ENCODE measurements at regions not wholly inside any gene's neighbourhood (a gene's known extent, or its start where the extent isn't known, plus 50 kb on each side); places are given as distances from the start of the nearest gene placed in this dataset.

DNA sequence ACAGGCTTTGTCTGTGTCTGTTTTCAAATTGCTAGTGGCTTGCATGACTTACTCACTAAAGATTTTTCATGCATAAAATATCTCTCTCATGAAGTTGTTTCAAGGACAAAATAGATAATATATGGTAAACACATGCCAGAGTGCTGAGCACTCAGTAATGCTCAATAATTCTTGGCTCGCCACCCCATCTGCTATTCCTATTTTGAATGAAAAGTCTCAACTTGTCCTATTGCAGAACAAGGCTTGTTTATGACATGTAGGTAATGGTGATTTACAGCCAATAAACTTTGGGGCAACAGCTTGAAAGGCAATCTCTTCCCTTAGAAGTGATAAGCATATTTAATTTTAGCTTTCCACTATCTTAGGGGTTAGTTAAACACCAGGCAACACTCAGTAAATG is 789.0 kb upstream of the ROBO1 start:
- TF ChIP-seq EZH2phosphoT487 (IDR thresholded peaks at IDR 0.05; ENCODE audit: borderline replicate concordance, low read depth, low read length) = no peak
- TF ChIP-seq, protein P1, sequence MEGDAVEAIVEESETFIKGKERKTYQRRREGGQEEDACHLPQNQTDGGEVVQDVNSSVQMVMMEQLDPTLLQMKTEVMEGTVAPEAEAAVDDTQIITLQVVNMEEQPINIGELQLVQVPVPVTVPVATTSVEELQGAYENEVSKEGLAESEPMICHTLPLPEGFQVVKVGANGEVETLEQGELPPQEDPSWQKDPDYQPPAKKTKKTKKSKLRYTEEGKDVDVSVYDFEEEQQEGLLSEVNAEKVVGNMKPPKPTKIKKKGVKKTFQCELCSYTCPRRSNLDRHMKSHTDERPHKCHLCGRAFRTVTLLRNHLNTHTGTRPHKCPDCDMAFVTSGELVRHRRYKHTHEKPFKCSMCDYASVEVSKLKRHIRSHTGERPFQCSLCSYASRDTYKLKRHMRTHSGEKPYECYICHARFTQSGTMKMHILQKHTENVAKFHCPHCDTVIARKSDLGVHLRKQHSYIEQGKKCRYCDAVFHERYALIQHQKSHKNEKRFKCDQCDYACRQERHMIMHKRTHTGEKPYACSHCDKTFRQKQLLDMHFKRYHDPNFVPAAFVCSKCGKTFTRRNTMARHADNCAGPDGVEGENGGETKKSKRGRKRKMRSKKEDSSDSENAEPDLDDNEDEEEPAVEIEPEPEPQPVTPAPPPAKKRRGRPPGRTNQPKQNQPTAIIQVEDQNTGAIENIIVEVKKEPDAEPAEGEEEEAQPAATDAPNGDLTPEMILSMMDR (conservative IDR thresholded peaks at IDR 0.05; ENCODE audit: low read length) = no peak
- no peaks in the 10 kb centered on the region for H3K4me1 ChIP-seq (ENCODE audit: insufficient read depth, low read length, poor library complexity, severe bottlenecking)
- no peak for DNase-seq (ENCODE audit: low spot score)
- H3K27ac ChIP-seq (ENCODE audit: low read depth, low read length, poor library complexity, severe bottlenecking) = no peak overlapping the region
- no peak overlapping the region for H2AFZ ChIP-seq (ENCODE audit: low read length)
- ChIA-PET POLR2A (no interaction called here), CTCF (ENCODE audit: unreplicated experiment) (no interaction called here)
- H3K4me2 ChIP-seq (ENCODE audit: low read length) = no peak overlapping the region
- H4K20me1 ChIP-seq (ENCODE audit: insufficient read depth, low read length) = no peaks in the 10 kb centered on the region
- BruUV-seq (replicated peaks) = no TSS peak
- no peak overlapping the region for H3K4me3 ChIP-seq (ENCODE audit: low read depth, low read length, poor library complexity, severe bottlenecking)
- no peaks in the 10 kb centered on the region for H3K9me2 ChIP-seq (ENCODE audit: insufficient read depth, low read length)
- intact Hi-C loops (cut with micrococcal nuclease; ENCODE audit: unreplicated experiment) = no loop called here
- H3K36me3 ChIP-seq (ENCODE audit: insufficient read depth, low read length) = no peaks in the 10 kb centered on the region
- no peaks in the 10 kb centered on the region for H3K9me3 ChIP-seq (ENCODE audit: low read length)
- no peaks in the 10 kb centered on the region for H3K79me2 ChIP-seq (ENCODE audit: insufficient read depth, low read depth, low read length)

DNA sequence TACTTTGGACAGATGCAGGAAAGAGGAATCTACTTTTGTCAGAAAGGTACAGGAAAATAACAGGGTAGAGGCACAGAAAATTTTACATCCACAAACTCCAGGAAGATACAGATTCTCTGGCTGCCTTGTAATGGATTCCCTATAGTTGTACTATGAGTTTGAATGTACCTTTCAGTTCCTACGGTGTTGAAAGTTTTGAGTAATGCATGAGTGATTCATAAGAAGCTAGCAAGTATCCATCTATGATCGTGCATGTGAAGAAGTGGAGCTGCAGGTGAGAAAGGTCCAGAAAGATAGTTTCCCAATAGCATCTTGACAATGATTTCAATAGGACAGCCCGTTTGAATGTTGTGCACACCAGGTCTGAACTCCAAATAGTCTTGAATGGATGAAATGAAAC is 786.5 kb upstream of the ROBO1 start:
- H3K4me1 ChIP-seq (ENCODE audit: insufficient read depth, low read length, poor library complexity, severe bottlenecking) = no peaks in the 10 kb centered on the region
- no peak overlapping the region for H2AFZ ChIP-seq (ENCODE audit: low read length)
- ChIA-PET POLR2A (no interaction called here), CTCF (ENCODE audit: unreplicated experiment) (no interaction called here)
- H3K9me2 ChIP-seq (ENCODE audit: insufficient read depth, low read length) = no peaks in the 10 kb centered on the region
- no peak for DNase-seq (ENCODE audit: low spot score)
- TF ChIP-seq EZH2phosphoT487 (IDR thresholded peaks at IDR 0.05; ENCODE audit: borderline replicate concordance, low read depth, low read length) = no peak
- TF ChIP-seq, protein P1 (conservative IDR thresholded peaks at IDR 0.05; ENCODE audit: low read length) = no peak
- intact Hi-C loops (cut with micrococcal nuclease; ENCODE audit: unreplicated experiment) = no loop called here
- H3K36me3 ChIP-seq (ENCODE audit: insufficient read depth, low read length) = no peaks in the 10 kb centered on the region
- no peaks in the 10 kb centered on the region for H4K20me1 ChIP-seq (ENCODE audit: insufficient read depth, low read length)
- H3K4me2 ChIP-seq (ENCODE audit: low read length) = no peak overlapping the region
- no peak overlapping the region for H3K4me3 ChIP-seq (ENCODE audit: low read depth, low read length, poor library complexity, severe bottlenecking)
- no peak overlapping the region for H3K27ac ChIP-seq (ENCODE audit: low read depth, low read length, poor library complexity, severe bottlenecking)
- H3K9me3 ChIP-seq (ENCODE audit: low read length) = peaks cover 14% of the 10 kb centered on the region; the same call in 1 of the 2 replicates
- no TSS peak for BruUV-seq (replicated peaks)
- H3K79me2 ChIP-seq (ENCODE audit: insufficient read depth, low read depth, low read length) = no peaks in the 10 kb centered on the region

DNA sequence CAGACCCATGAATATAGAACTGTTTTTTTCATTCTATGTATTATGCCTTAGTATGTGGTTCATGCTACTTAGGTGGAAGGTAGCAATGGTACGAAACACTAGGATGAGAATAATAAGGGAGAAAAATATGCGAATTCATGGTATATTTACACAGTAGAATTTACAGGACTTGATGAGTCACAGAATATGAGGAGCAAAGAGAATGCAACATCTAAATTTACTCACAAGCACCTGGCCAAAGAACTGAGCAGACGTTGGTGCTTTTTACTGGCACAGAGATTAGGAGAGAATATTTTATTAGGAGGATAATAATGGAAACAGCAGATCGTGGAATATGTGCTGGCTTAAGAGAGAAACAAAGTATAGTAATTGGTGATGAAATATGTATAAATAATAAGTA is 785.4 kb upstream of the ROBO1 start:
- H3K4me1 ChIP-seq (ENCODE audit: insufficient read depth, low read length, poor library complexity, severe bottlenecking) = no peaks in the 10 kb centered on the region
- no peaks in the 10 kb centered on the region for H3K9me2 ChIP-seq (ENCODE audit: insufficient read depth, low read length)
- intact Hi-C loops (cut with micrococcal nuclease; ENCODE audit: unreplicated experiment) = no loop called here
- peaks cover 14% of the 10 kb centered on the region; the same call in 1 of the 2 replicates for H3K9me3 ChIP-seq (ENCODE audit: low read length)
- POLR2A ChIA-PET = no interaction called here
- no peak overlapping the region for H3K4me2 ChIP-seq (ENCODE audit: low read length)
- DNase-seq (ENCODE audit: low spot score) = no peak
- TF ChIP-seq EZH2phosphoT487 (IDR thresholded peaks at IDR 0.05; ENCODE audit: borderline replicate concordance, low read depth, low read length) = no peak
- TF ChIP-seq, protein P1 (conservative IDR thresholded peaks at IDR 0.05; ENCODE audit: low read length) = no peak
- no peak overlapping the region for H3K27ac ChIP-seq (ENCODE audit: low read depth, low read length, poor library complexity, severe bottlenecking)
- no peaks in the 10 kb centered on the region for H4K20me1 ChIP-seq (ENCODE audit: insufficient read depth, low read length)
- no peaks in the 10 kb centered on the region for H3K36me3 ChIP-seq (ENCODE audit: insufficient read depth, low read length)
- BruUV-seq (replicated peaks) = no TSS peak
- H3K79me2 ChIP-seq (ENCODE audit: insufficient read depth, low read depth, low read length) = no peaks in the 10 kb centered on the region
- H3K4me3 ChIP-seq (ENCODE audit: low read depth, low read length, poor library complexity, severe bottlenecking) = no peak overlapping the region
- CTCF ChIA-PET (ENCODE audit: unreplicated experiment) = no interaction called here
- H2AFZ ChIP-seq (ENCODE audit: low read length) = no peak overlapping the region
